Erythroblast (primary cell): ENCODE measurements at regions not wholly inside any gene's neighbourhood (a gene's known extent, or its start where the extent isn't known, plus 50 kb on each side); places are given as distances from the start of the nearest gene placed in this dataset.

Experiments used
- GATA1 ChIP-seq: IDR thresholded peaks from 2 replicates; pipeline ENCODE4 v1.6.1; 2011; ENCODE audit warnings: low read depth, mild to moderate bottlenecking, control low read depth, low read length, moderate library complexity
- POLR2A ChIP-seq: IDR thresholded peaks from 2 replicates; pipeline ENCODE4 v1.6.1; 2011; ENCODE audit warnings: mild to moderate bottlenecking, low read length

- TF ChIP-seq POLR2A = no peak
- no peak for TF ChIP-seq GATA1
These were observed 223.5 kb upstream of the PHYHIPL start for GRCh38 chr10:58952747-58953466.
